ENCODE measurements at regions not wholly inside any gene's neighbourhood (a gene's known extent, or its start where the extent isn't known, plus 50 kb on each side); places are given as distances from the start of the nearest gene placed in this dataset.

GRCh38 chr22:27648074-27648473 lies 153.5 kb downstream of the MN1 start:
- Histone ChIP-seq H3K27me3 (replicated peaks; ENCODE audit: insufficient read depth, low read length) (peaks cover 53% of the 10 kb centered on the region), H3K4me3 (ENCODE audit: low read length) (no peak overlapping the region), H2AFZ (ENCODE audit: low read length) (no peak overlapping the region)

GRCh38 chr22:27648853-27649252 lies 152.7 kb downstream of the MN1 start:
- no peak for DNase-seq
- Histone ChIP-seq H3K36me3 (replicated peaks; ENCODE audit: insufficient read depth, low read length) (no peaks in the 10 kb centered on the region), H2AFZ (ENCODE audit: low read length) (no peak overlapping the region), H3K27me3 (replicated peaks; ENCODE audit: insufficient read depth, low read length) (peaks cover 45% of the 10 kb centered on the region), H3K4me2 (ENCODE audit: low read depth, low read length) (no peak overlapping the region), H3K4me1 (ENCODE audit: low read length) (no peaks in the 10 kb centered on the region), H3K9me2 (replicated peaks; ENCODE audit: insufficient read depth, low read length) (no peaks in the 10 kb centered on the region), H3K9me3 (replicated peaks; ENCODE audit: insufficient read depth, low read length) (no peaks in the 10 kb centered on the region), H4K20me1 (ENCODE audit: insufficient read depth, low read length) (no peaks in the 10 kb centered on the region), H3K9ac (ENCODE audit: low read length) (no peak overlapping the region), H3K4me3 (ENCODE audit: low read length) (no peak overlapping the region), H3K27ac (ENCODE audit: low read length) (no peak overlapping the region), H3F3A (ENCODE audit: insufficient read depth, low read length) (no peaks in the 10 kb centered on the region), H3K79me2 (ENCODE audit: low read length) (no peaks in the 10 kb centered on the region)
- TF ChIP-seq CTCF (IDR thresholded peaks at IDR 0.05; ENCODE audit: low read length) = no peak

More at GRCh38 chr22:27648074-27648473, 153.5 kb downstream of the MN1 start:
- Histone ChIP-seq H3K27ac (ENCODE audit: low read length) (no peak overlapping the region), H3K4me2 (ENCODE audit: low read depth, low read length) (no peak overlapping the region), H4K20me1 (ENCODE audit: insufficient read depth, low read length) (no peaks in the 10 kb centered on the region), H3K79me2 (ENCODE audit: low read length) (no peaks in the 10 kb centered on the region), H3K4me1 (ENCODE audit: low read length) (no peaks in the 10 kb centered on the region), H3K36me3 (replicated peaks; ENCODE audit: insufficient read depth, low read length) (no peaks in the 10 kb centered on the region), H3K9ac (ENCODE audit: low read length) (no peak overlapping the region), H3K9me3 (replicated peaks; ENCODE audit: insufficient read depth, low read length) (no peaks in the 10 kb centered on the region), H3F3A (ENCODE audit: insufficient read depth, low read length) (no peaks in the 10 kb centered on the region), H3K9me2 (replicated peaks; ENCODE audit: insufficient read depth, low read length) (no peaks in the 10 kb centered on the region)
- TF ChIP-seq EZH2phosphoT487 (IDR thresholded peaks at IDR 0.05; ENCODE audit: low read length) = no peak
- TF ChIP-seq CTCF (IDR thresholded peaks at IDR 0.05; ENCODE audit: low read length) = no peak
- TF ChIP-seq EZH2 (optimal IDR thresholded peaks at IDR 0.05; ENCODE audit: low read depth, low read length) = no peak
- no peak for DNase-seq

- Histone ChIP-seq H3K27me3 (replicated peaks; ENCODE audit: insufficient read depth, low read length) (peaks cover 35% of the 10 kb centered on the region), H3K9ac (ENCODE audit: low read length) (no peak overlapping the region), H3K4me3 (ENCODE audit: low read length) (no peak overlapping the region), H3K36me3 (replicated peaks; ENCODE audit: insufficient read depth, low read length) (no peaks in the 10 kb centered on the region), H4K20me1 (ENCODE audit: insufficient read depth, low read length) (no peaks in the 10 kb centered on the region), H3K27ac (ENCODE audit: low read length) (no peak overlapping the region), H2AFZ (ENCODE audit: low read length) (no peak overlapping the region), H3F3A (ENCODE audit: insufficient read depth, low read length) (no peaks in the 10 kb centered on the region), H3K4me2 (ENCODE audit: low read depth, low read length) (no peak overlapping the region), H3K4me1 (ENCODE audit: low read length) (no peaks in the 10 kb centered on the region), H3K9me3 (replicated peaks; ENCODE audit: insufficient read depth, low read length) (no peaks in the 10 kb centered on the region), H3K79me2 (ENCODE audit: low read length) (no peaks in the 10 kb centered on the region), H3K9me2 (replicated peaks; ENCODE audit: insufficient read depth, low read length) (no peaks in the 10 kb centered on the region)
- no peak for DNase-seq
- no peak for TF ChIP-seq CTCF (IDR thresholded peaks at IDR 0.05; ENCODE audit: low read length)
These were observed 151.0 kb downstream of the MN1 start for GRCh38 chr22:27650572-27650971.

GRCh38 chr22:27650985-27651384 lies 150.6 kb downstream of the MN1 start:
- Histone ChIP-seq H3K9me3 (replicated peaks; ENCODE audit: insufficient read depth, low read length) (no peaks in the 10 kb centered on the region), H3K27me3 (replicated peaks; ENCODE audit: insufficient read depth, low read length) (peaks cover 31% of the 10 kb centered on the region), H3K9ac (ENCODE audit: low read length) (no peak overlapping the region), H4K20me1 (ENCODE audit: insufficient read depth, low read length) (no peaks in the 10 kb centered on the region), H3K27ac (ENCODE audit: low read length) (no peak overlapping the region), H3K4me1 (ENCODE audit: low read length) (no peaks in the 10 kb centered on the region), H2AFZ (ENCODE audit: low read length) (no peak overlapping the region), H3K4me3 (ENCODE audit: low read length) (no peak overlapping the region), H3K9me2 (replicated peaks; ENCODE audit: insufficient read depth, low read length) (no peaks in the 10 kb centered on the region), H3K79me2 (ENCODE audit: low read length) (no peaks in the 10 kb centered on the region), H3K36me3 (replicated peaks; ENCODE audit: insufficient read depth, low read length) (no peaks in the 10 kb centered on the region), H3K4me2 (ENCODE audit: low read depth, low read length) (no peak overlapping the region), H3F3A (ENCODE audit: insufficient read depth, low read length) (no peaks in the 10 kb centered on the region)
- no peak for DNase-seq
- TF ChIP-seq EZH2phosphoT487 (IDR thresholded peaks at IDR 0.05; ENCODE audit: low read length) (no peak), CTCF (IDR thresholded peaks at IDR 0.05; ENCODE audit: low read length) (no peak), EZH2 (optimal IDR thresholded peaks at IDR 0.05; ENCODE audit: low read depth, low read length) (no peak)

All from MM.1S (cell line).